ENCODE measurements at regions not wholly inside any gene's neighbourhood (a gene's known extent, or its start where the extent isn't known, plus 50 kb on each side); places are given as distances from the start of the nearest gene placed in this dataset.

DNA sequence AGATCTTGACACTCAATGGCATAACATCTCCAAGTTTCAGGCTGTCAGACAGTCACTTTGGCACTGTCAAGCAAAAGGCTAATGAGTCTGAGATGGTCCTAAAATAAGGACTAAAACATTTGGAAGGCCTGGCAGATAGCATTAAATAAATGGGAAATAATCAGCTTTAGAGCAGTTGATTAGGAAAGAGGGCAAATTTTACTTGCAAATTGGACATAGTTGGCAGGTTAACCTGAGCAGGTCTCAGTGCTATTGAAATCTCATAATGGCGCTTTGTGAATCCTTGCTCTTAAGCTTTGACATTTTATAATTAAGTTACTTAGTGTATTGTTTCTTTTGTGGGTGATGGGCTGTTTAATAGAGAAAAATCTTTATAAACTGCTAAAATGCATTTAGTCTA lies 1003.1 kb upstream of the GBE1 start:
- no peak for DNase-seq

DNA sequence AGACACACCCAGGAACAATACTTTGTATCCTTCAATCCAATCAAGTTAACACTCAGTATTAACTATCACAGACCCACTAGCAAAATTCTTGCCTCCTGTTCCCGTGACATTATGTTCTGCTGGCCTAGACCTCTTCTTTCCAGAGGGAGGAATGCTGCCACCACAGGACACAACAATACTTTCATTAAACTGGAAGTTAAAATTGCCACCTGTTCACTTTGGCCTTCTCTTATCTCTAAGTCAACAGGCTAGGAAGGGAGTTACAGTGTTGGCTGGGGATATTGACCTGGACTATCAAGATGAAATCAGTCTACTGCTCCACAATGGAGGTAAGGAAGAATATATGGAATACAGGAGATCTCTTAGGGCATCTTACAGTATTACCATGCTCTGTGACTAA lies 1000.4 kb upstream of the GBE1 start:
- DNase-seq = no peak

DNA sequence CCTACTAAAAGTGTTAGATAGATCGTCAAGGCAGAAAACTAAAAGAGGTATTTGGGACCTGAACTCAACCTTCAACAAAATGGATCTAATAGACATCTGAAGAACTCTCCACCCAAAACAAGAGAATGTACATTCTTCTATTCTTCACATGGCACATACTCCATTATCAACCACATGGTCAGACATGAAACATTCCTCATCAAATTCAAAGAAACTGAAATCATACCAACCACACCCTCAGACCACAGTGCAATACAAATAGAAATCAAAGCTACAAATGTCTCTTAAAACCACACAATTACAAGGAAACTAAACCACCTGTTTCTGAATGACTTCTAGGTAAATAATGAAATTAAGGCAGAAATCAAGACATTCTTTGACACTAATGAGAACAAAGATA lies 984.1 kb upstream of the GBE1 start:
- DNase-seq = no peak

DNA sequence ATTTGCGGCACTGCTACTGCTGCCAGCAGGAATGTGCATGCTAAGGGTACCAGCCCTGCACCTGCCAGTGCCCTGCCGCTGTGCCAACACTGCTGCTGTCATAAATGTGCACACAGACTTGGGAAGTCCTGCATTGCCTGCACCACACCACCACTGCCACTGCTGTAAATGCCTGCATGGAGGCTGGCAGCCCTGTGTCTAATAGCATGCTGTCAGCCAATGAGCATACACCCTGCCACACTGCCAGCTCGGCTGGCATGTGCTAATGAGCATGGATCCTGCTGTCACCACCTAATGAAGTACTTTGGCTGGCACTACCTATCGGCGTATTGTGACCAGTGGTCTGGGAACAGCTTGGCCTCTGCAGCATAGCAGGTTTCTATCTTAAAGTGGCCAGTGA lies 981.8 kb upstream of the GBE1 start:
- DNase-seq = no peak

DNA sequence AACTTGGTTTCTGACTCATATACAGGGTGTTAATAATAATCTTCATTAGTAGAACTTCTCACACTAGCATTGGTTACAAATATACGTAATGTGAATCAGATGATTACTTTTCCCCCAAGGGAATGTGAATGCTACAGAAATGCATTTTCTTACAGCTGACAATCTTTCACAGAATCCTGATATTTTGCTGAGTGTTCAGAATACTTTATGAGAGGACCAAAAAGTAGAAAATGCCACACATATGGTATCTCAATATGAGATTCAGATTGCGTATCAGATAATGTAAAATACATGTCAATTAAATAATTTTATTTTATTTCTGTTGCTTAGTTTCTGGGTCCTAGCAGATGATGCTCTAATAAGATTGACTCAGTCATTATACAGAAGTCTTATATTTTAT lies 979.9 kb upstream of the GBE1 start:
- DNase-seq = no peak

DNA sequence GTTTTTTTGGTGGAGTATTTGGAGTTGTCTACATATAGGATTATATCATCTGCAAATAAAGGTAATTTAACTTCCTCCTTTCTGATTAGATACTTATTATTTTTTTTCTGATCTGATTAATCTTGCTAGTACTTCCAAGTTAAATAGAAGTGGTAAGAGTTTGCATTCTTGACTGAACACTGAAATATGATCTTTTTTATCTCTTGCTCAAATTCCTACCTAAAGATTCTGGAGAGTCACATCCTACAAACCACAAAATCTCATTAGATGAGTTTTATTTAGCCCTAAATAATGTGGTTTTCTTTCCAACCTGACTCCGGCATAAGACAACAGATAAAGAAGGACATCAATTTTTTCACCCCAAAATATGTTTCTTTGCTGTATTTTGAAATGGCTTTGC lies 977.9 kb upstream of the GBE1 start:
- DNase-seq = no peak

DNA sequence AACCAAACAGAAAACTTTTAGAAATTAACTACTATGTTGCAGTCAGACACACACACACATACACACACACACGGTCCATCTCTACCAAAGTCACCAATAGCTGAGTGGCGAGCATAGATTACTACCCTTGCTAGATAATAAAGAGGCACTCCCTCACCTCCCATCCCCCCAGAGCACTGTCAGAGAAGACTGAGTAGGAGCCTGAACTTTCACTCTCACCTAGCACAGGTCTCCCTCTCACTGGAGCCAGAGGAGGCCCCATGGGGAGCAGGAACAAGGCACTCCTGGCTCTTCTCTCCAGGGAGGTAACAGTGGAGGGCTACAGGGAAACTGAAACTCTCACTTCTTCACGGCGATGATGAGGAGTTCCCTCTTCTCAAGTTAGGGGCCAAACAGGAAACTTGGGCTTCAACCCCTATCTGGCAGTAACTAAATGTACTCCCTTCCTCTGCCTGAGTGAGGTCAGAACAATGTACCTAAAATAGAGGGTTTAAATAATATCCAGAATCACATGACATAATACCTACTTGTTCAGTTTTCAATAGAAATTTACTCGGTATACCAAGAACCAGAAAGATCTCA lies 975.3 kb upstream of the GBE1 start:
- DNase-seq = no peak

DNA sequence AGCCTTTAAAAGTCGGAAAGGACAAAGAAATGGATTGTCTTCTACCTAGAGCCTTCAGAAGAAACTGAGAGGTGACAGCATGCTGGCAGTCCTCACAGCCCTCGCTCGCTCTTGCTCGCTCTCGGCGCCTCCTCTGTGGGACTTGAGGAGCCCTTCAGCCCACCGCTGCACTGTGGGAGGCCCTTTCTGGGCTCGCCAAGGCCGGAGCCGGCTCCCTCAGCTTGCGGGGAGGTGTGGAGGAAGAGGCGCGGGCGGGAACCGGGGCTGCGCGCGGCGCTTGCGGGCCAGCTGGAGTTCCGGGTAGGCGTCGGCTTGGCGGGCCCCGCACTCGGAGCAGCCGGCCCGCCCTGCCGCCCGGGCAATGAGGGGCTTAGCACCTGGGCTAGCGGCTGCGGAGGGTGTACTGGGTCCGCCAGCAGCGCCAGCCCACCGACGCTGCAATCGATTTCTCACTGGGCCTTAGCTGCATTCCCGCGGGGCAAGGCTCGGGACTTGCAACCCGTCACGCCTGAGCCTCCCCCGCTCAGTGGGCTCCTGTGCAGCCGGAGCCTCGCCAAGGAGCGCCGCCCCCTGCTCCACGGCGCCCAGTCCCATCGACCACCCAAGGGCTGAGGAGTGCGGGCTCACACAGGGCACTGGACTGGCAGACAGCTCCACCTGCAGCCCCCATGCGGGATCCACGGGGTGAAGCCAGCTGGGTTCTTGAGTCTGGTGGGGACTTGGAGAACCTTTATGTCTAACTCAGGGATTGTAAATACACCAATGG lies 953.8 kb upstream of the GBE1 start:
- no peak for DNase-seq

DNA sequence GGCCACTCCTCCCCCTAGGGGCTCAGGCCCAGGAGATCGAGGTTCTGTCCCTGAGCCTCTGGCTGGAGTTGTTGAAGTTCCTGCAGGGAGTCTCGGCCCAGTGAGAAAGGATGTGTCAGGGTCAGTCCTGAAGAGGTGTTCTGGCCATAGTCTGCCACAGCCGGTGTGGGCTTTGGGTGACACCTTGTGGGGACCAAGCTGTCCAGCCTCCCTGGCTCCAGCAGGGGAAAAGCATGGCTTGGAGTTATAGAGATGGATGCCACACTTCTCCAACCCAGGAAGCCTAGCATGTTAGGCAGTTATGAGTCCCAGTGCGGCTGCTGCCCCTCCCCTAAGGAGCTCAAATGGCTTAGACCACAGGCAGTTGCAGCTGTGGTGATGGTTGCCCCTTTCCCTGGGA lies 945.6 kb upstream of the GBE1 start:
- no peak for DNase-seq

DNA sequence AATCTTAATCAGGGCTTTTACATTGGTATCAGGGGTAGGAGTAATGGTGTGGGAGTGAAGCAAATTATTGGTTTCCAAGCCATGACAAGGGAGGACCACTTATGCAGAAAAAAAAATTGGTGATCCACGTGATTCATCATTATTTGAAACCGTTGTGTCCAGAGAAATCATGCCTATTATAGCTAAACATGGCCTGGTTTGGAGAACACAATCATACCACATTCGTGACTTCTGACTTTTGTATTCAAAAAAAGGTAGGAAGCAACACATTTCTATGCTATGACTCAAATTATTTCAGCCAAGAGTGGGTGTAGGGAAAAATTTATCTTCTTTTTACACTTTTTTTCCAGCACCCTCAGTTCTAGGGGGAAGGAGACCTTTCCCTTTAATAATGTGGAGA lies 924.3 kb upstream of the GBE1 start:
- no peak for DNase-seq

DNA sequence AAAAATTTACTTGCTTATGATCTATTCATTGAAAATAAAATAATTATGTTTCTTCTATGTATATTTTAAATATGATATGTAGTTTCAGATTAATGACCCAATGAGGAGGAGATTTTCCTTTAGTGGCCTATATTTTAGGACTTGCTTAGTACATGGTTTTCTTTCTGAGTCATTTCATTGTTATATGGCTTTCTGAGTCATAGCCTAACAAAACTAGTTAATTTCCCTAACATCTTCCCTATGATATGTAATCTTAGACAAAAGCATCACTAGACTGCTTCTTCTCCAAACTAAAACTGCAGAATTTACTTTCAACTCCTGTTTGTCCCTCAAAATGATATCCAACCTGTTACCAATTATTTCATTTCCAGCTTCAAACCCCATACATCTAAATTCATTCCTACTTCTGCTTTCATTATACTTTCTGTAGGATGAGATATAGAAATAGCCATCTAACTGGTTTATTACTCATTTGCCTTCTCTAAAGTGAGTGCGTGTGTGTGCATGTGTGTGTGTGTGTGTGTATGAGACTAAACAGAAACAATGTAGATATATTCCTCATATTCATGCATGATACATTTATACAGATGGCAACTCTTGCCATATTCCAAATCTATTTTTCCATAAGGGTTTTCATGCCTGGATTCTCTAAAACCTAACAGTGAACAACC lies 915.0 kb upstream of the GBE1 start:
- no peak for DNase-seq

DNA sequence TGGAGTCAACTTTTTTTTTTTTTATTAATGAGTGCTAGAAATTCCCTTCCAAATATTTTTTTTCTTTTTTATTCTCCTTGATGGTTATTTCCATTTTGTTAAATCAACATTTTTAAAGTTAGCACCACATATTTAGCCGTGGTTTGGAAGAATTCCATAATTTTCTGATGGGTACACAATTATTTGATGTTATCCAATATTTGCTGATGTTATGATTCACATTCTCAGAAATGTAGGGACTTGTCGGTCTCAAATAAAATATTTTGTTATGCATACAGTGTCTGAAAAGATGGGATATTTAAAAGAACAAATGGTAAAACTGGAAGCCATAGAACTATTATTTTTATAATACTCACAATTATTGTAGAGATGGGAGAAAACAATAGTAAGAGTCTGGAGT lies 911.5 kb upstream of the GBE1 start:
- DNase-seq = no peak

DNA sequence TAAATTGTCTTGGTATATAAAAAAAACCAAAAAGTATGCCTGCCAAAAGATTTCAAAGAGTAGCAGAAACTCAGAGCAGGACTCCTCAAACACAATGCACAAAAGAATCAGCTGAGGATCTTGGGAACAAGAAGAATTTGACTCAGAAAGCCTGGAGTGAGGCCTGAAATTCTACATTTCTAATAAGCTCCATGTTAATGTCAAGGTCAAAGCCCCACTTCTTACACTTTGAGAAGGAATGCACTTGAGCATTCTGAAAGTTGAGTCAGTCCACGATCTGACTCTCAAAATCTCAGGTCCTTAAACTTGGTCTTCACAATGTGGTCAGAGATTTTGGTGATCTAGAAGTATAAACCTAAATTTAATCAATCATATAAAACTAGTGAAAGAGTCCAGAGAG lies 910.0 kb upstream of the GBE1 start:
- DNase-seq = no peak

DNA sequence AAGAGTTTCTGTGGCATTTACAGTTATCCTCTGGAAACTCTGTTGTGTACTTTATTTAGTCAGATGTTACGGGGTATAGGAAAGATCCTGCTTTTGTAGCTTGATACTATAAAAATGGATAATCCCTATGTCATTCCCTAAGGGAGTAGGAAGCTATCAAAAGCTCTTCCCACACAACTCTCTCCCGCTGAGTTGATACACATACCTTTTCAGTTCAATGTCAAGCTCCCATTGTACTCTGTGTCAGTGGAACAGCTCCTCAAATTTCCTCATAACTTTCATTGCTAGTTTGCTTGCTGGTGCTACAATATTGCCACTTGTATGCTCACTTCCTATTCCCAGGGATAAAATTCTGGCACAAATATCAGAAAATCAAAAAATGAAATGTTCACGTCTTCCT lies 893.3 kb upstream of the GBE1 start:
- peak in 2 of 56 donors; percentile 6 to 19 for DNase-seq

DNA sequence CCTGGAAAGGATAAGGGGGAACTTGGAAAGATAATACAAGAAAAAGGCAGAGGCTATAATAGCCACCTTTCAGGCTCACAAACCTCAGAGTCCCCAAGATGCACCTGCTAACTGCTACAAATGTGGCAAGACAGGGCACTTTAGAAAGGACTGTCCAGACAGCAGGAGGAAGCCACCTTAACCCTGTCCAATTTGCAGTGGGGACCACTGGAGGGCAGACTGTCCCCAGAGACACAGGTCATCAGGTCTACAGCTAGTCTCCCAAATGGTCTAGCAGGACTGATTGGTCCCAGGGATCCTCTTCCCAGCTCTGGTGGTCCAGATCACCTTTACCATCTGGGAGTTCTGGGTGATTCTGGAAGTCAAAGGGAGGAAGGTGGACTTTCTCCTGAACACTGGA lies 882.5 kb upstream of the GBE1 start:
- peak in 2 of 56 donors; percentile 1 for DNase-seq

DNA sequence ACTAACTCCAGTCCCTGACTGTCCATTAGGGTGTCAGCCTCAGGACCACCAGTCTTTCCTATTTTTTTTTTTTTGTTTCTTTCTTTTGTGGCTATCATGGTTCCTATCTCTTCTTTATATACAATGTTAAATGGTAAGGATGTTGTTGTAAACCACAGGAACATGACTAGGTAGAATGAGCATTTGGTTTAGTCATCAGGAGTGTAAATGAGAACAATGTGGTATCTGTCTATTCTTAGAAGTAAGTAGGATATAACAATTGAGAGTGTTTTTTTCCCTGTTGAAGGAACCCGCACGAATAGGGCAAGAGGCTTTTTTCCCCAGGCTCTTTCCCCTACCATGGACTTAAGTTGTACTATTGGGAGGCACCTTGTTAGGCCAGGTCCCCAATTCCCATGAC lies 880.3 kb upstream of the GBE1 start:
- DNase-seq = no peak

DNA sequence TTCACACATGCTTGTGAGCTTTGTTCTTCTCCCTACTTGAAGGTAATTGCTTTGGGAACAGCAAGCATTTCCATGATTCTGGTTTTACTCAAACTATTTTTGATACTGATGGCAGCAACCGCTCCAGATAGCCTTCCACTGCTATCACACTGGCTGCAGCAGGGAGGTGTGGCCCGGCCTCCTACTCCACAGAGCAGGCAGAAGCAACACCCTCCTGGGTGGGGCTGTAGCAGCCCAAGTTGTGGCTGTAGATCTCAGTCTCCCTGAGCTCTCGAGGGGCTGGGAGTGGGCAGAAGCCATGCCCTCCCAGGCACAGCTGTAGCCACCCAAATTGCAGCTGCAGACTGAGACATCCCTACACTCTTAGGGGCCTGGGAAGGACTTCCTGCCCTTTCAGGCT lies 878.8 kb upstream of the GBE1 start:
- DNase-seq = no peak

DNA sequence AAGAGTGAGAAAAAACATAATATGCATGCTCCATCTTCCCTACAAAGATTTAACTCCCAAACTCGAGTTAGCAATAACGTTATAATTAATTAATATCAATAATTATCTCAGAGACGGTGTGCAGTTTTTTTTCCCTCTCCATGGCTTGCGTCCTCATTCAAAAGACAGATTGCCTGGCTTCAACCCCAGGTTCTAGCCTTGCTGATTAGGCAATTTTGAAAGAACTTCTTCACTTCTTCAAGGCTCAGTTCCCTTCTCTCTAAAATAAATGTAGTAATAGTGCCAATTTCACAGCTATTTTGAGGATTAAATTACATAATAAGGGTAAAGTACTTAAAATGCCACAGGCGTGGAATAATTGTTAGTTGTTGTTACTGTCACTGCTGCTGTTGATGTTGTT lies 876.1 kb upstream of the GBE1 start:
- no peak for DNase-seq

DNA sequence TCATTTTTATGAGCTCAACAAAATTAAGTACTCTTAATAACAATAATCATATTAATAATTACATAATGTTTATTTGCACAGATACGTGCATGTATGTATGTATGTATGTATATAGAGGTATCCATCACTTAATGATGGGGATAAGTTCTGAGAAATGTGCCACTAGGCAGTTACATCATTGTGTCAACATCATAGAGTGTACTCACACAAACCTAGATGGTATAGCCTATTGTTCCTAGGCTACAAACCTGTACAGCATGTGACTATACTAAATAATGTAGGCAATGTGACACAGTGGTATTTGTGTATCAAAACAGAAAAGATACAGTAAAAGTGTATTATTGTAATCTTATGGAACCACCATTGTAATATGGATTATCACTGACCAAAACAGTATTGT lies 874.7 kb upstream of the GBE1 start:
- no peak for DNase-seq

DNA sequence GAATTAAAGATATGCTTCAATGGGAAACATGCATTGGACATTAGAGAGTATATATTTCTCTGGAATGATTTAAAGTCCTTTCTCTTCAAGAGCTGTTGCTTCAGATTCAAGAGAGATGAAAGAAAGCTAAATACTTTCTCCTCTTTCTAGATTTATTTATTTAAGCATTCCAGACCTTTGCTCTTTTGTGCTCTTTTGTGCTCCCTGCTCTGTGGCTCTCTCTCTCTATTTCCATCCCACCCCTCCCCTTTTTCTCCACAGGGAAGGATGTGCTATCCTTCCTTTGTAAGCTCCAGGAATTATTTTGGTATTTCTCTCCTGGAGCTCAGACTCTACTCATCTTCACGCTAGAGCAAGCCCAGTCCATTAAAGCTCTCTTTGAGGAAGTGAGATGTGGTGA lies 871.9 kb upstream of the GBE1 start:
- DNase-seq = no peak

DNA sequence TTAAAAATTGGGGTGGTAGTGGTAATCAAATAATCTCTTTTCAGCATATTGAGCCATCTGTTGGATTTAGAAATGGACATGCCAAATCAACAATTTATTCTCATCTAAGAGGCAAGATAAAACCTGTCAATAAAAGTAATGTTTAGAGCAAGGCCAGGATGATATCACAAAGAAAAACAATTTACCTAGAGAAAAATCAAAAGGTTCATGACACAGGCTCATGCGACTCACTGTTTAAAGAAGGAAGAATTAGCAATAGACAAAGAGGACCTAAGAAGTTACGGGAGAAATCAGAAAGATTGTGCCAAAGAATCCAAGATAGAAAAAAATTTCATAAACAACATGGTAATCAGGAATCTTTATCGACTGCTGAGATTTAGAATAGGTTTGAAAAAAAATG lies 868.5 kb upstream of the GBE1 start:
- no peak for DNase-seq

DNA sequence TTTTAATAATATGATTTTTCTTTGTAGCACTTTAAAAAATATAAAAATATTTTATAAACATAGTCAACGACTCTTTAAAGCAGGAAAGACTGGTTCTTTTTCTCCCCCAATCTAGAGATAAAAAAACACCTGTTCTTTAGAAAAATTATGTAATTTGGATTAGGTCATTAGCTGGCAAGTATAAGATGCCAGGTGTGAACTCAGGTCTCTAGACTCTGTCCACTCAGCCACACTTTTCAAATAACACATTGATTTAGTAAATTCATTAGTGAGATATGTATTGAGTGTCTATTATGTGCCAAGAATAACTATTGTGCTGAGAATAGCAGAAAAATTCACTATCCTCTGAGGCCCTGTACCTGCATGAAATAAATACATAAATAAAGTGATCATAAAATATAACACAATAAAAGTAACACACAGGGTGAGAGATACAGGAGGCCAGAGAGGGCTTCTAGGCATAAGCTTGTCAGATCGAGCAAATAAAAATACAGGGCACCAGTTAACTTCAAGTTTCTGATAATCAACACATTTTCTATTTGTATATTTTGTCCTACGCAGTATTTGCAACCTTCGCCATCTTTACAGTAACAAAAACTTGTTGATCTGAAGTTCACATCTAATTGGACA lies 867.1 kb upstream of the GBE1 start:
- no peak for DNase-seq

DNA sequence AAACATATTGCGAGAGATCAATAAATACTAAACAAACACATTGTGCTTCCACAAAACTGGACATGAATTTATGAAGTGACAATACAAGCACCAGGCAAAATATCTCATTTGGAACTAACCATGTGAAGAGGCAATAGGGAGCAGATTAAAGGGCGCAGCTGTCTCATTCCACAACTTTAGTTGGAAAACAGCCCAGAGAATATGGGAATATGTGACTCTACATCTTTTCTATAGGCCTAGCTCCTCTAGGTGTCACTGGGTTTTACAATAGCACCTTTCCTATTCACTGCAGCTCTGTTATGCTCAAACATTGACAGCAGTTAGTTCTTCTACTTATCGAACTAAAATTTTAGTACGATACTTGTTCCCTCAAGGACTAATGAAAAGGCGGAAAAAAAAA lies 866.3 kb upstream of the GBE1 start:
- DNase-seq = no peak

All from nucleus accumbens (tissue), 56 donors.